ENCODE measurements at regions not wholly inside any gene's neighbourhood (a gene's known extent, or its start where the extent isn't known, plus 50 kb on each side); places are given as distances from the start of the nearest gene placed in this dataset.

GRCh38 chr22:27293721-27294445 lies 507.7 kb downstream of the MN1 start:
- no peak for DNase-seq (ENCODE audit: low read depth in 4 of 4, low spot score in 3 of 4)

- DNase-seq (ENCODE audit: low read depth in 4 of 4, low spot score in 3 of 4) = no peak
These were observed 506.5 kb downstream of the MN1 start for GRCh38 chr22:27295040-27295439.

GRCh38 chr22:27295605-27296004 lies 506.0 kb downstream of the MN1 start:
- DNase-seq (ENCODE audit: low read depth in 4 of 4, low spot score in 3 of 4) = no peak

DNA sequence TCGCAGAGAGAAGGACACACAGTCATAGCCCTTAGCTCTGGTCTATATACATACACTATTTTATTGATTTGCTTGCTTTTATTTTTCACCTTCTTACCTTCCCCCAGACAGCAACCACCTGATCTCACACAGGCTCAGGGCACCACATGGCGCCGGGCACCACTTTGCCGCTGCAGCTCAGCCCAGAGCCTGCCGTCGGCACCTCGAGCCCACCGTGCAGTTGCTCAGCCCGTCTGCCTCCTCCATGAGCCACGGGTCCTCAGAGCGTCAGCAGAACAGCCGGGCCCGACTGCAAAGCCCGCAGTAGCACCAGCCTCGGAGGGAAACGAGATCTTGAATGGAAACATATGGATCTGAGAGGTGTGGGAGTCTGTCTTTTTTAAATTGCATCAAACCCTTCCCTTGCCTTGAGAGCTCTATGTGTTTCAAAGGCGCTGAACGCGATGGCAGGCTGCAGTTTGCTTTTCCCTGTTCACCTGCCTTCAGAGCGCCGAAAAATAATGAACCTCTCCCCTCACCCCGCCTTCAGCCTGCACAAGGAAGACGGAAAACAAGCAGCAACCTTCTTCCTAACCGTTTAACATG lies 505.4 kb downstream of the MN1 start:
- no peak for DNase-seq (ENCODE audit: low read depth in 4 of 4, low spot score in 3 of 4)

- DNase-seq (ENCODE audit: low read depth in 4 of 4, low spot score in 3 of 4) = no peak
These were observed 504.4 kb downstream of the MN1 start for GRCh38 chr22:27297125-27297524.

GRCh38 chr22:27298332-27298731 lies 503.2 kb downstream of the MN1 start:
- DNase-seq (ENCODE audit: low read depth in 4 of 4, low spot score in 3 of 4) = no peak

DNA sequence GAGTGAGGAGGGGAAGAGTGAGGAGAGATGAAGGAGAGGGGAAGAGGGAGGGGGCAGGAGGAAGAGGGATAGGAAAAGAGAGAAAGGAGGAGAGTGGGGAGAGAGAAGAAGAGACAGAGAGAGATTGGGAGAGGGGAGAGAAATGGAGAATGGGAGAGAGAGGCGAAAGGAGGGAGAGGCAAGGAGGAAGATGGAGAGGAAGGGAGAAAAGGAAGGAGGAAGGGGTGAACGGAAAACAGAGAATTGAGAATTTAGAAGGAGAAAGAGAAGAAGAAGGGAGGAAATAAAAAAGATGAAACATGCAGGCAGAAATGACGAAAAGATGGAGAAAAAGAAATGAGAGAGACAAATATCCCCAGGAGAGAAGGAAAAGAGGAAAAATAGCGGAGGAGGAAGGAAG lies 502.8 kb downstream of the MN1 start:
- DNase-seq (ENCODE audit: low read depth in 4 of 4, low spot score in 3 of 4) = no peak

GRCh38 chr22:27299181-27300085 lies 502.1 kb downstream of the MN1 start:
- peak in 1 of 4 donors; percentile 47 for DNase-seq (ENCODE audit: low read depth in 4 of 4, low spot score in 3 of 4)

- DNase-seq (ENCODE audit: low read depth in 4 of 4, low spot score in 3 of 4) = no peak
These were observed 500.8 kb downstream of the MN1 start for GRCh38 chr22:27300536-27301285.

GRCh38 chr22:27302501-27302900 lies 499.1 kb downstream of the MN1 start:
- no peak for DNase-seq (ENCODE audit: low read depth in 4 of 4, low spot score in 3 of 4)

DNA sequence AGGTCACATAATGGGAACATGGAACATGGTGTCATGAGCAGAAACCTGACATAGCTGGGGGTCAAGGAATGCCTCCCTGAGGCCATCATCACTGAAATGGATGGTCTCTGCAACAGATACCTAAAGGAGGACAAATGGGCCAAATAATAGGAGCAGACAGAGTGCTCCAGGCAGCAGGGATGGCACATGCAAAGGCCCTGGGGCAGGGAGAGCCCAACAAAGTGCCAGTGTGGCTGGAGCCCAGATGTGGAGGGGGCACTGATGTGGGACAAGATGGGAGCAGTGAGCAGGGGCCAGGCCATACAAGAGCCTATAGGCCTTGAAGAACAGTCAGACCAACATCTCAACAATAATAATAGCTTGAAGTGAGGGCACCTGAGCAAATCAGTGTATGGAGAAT lies 497.8 kb downstream of the MN1 start:
- DNase-seq (ENCODE audit: low read depth in 4 of 4, low spot score in 3 of 4) = no peak

DNA sequence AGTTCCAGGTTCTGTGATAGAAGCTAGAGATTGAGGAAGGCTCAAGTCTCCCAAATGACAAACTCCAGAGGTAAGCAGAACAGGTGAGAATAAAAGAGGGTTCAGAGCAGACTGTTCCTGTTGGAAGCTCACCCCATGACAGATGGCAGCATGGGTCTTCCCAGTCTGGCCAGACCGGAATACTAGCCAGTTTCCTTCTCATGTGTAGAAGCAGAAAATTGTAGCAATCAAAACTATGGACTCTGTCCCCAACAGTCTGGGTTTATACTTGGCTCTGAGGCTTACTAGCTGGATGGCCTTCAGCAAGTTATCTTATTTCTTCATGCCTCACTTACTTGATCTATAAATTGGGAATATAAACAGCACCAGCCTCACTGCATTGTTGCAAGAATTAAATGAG lies 494.8 kb downstream of the MN1 start:
- DNase-seq (ENCODE audit: low read depth in 4 of 4, low spot score in 3 of 4) = no peak

DNA sequence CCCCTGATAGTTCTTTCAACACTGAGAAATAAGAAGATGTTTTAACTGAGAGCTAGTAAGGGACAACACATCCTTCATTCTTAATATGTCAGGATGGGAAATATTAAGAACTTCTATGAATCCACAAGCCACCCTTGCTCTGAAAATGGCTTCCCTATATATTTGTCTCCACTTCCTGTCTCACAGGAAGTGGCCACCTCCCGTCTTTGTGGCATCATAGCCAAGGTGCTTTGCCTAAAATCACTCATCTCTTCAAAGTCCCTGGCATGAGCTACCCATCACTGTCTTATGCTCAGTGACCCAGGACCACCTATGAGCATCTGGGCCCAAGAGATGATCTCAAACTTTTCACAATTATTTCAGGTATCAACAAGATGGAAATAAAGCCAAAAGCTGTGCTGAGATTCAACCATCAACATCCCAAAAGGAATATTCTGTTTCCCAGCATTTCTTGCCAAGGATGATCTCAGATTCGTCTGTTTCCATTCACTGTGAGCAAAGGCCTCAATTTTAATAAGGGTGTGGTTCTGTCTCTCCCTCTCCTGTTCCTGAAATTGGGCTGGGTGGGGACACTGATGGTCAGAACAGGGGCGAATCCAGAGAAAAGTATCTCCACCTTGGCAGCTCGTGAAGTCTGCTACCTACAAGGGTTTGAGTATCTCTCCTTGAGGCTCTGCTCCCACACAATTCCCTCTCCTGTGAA lies 493.9 kb downstream of the MN1 start:
- DNase-seq (ENCODE audit: low read depth in 4 of 4, low spot score in 3 of 4) = no peak

DNA sequence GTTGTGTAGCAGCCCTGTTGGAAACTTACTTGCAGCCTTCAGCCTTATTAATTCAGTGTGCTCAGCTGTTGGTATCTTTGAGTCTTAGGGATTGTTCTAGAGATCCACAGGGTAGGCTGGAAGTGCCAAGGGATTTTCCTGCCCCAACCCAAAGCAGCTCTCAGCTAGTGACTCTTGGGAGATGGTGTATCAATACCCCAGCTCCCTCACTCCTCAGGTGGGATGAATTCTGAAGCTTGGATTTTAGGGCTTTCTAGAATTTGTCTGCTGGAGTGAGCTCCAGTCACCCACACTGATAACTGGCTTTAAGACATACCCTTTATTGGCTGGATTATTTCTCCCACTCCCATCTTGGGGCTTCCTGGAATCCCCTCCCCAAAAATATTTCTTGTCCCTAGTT lies 493.0 kb downstream of the MN1 start:
- no peak for DNase-seq (ENCODE audit: low read depth in 4 of 4, low spot score in 3 of 4)

DNA sequence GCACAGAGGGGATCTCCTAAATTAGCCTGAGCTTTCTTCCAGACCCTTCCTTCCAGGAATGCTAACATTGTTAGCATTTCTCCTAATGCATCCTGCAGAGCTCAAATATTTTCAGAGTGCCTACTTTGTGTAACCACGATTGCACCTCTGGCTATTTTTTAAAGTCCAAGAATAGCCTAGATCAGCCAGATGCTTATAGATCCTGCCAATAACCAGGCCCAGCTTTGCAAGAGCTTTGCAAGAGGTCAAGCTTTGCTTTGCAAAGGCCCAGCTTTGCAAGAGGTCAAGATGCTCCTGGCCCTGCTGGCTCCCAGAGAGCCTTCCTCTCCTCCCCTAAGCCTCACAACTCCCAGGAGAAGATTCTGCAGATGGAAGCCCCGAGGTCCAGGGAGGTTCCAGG lies 491.9 kb downstream of the MN1 start:
- no peak for DNase-seq (ENCODE audit: low read depth in 4 of 4, low spot score in 3 of 4)

DNA sequence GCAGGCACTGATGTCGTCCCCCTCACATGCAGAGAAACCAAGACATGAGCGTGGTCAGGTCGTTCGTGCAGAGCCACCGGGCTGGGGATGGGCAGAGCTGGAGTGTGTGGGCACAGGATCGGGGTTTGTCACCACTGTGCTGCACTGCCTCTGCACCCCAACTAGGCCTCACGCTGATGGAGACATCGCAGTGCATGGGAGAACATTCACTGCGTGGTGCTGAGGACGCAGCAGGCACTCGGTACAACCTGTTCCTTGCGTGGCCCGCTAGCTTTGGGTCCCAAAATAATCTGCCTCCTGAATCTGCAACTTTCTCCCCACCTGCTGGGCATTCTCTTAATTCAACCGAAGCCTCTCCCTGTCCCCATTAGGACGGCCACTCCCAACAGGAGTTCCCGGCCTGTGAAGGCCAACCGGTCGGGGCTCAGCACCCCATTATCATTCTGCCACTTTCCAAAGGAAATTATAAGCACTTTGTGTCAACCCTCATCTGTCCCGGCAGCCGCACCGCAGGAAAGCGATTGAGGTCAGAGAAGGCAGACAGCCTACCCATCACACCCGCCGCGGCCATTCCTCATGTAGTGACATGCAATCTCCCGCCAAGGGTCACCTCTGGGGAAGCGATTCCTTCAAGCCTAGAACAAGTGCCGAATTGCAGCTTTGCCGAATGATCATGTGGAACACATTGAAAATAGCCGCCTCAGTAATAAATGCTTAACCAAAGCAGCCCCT lies 490.4 kb downstream of the MN1 start:
- no peak for DNase-seq (ENCODE audit: low read depth in 4 of 4, low spot score in 3 of 4)

DNA sequence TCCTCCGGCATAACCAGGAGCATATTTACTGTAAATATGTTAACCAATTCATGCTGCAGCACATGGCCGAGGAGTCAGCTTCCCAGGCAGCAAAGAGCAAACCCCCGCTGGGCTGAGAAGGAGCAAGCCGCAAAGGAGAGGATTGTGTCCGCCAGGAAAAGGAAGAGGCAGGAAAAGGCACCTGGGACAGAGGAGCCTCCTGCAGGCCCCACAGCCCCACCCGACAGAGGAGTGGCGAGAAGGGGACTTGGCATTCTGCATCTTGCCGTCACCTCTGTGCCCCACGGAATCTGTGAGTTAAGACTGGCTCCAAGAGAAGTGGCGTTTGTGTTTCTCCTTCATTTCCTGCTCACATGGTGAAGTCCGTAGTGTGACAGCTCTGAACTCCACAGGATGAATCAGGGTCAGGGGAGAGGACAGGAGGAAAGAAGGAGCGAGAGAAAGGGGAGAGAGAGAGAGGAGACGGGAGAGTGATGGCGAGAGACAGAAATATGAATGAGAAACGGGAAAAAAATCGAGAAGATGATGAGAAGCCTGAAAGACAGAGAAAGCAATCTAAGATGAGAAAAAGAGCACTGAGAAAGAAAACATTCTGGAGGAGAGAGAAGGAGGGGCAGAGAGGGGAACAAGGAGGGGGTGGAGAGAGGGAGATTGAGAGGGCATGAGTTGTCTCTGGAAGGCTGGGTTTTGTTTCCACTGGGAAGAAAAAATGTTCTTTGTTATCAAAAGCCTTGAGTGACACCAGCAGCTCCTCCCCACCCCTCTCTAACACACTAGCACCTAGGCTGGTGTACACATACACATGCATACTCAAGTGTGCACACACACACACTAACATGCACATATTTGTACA lies 489.6 kb downstream of the MN1 start:
- DNase-seq (ENCODE audit: low read depth in 4 of 4, low spot score in 3 of 4) = no peak

DNA sequence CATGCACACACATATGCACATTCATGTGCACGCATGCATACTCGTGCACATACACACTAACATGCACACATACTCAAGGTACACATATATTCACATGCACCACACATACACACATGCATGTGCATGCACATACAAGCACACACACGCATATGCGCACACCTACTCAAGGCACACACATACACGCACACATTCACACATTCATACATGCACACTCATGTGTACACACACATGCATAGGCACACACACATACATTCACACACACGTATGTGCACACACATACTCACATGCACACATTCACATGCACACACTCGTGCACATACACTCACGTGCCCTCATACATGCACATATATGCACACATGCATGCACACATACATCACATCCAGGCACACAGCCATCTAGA lies 489.0 kb downstream of the MN1 start:
- DNase-seq (ENCODE audit: low read depth in 4 of 4, low spot score in 3 of 4) = no peak

Data from left renal pelvis (tissue), 4 donors.